Activated CD4-positive, alpha-beta T cell treated with anti-CD3 and anti-CD28 coated beads, Interleukin-2, amount 10 ng/mL, durations not matched to agents 24 days and 14 days (primary cell): ENCODE measurements at regions not wholly inside any gene's neighbourhood (a gene's known extent, or its start where the extent isn't known, plus 50 kb on each side); places are given as distances from the start of the nearest gene placed in this dataset.
A peak's percentile ranks its signal among the peaks of the same experiment; 100 is the strongest.
"Not testable (repeated sequence)": the region's sequence is repeated elsewhere in the genome, so short reads cannot be mapped to it uniquely, and the experiment has no call there.

Source experiments
- DNase-seq: peaks from one replicate; pipeline ENCODE4 v3.0.0; 2022
- H3K27ac Mint-ChIP-seq: one replicate; pipeline ENCODE4 v1.8.0; 2022; ENCODE audit warnings: mild to moderate bottlenecking, mixed read lengths
- H3K27me3 Mint-ChIP-seq: one replicate; pipeline ENCODE4 v1.8.0; 2022; ENCODE audit warnings: mixed read lengths
- H3K36me3 Mint-ChIP-seq: one replicate; pipeline ENCODE4 v1.8.0; 2022; ENCODE audit warnings: low read depth, mild to moderate bottlenecking, mixed read lengths
- H3K4me1 Mint-ChIP-seq: one replicate; pipeline ENCODE4 v1.8.0; 2021; ENCODE audit warnings: mixed read lengths
- H3K4me3 Mint-ChIP-seq: one replicate; pipeline ENCODE4 v1.8.0; 2022; ENCODE audit warnings: mild to moderate bottlenecking, moderate library complexity, mixed read lengths
- H3K9me3 Mint-ChIP-seq: one replicate; pipeline ENCODE4 v1.8.0; 2021; ENCODE audit warnings: mixed read lengths
- intact Hi-C: fragments of 100-400 bp; cut with micrococcal nuclease; formaldehyde crosslinking; loops from one replicate; pipeline ENCODE4 v1.15.1; 2023

DNA sequence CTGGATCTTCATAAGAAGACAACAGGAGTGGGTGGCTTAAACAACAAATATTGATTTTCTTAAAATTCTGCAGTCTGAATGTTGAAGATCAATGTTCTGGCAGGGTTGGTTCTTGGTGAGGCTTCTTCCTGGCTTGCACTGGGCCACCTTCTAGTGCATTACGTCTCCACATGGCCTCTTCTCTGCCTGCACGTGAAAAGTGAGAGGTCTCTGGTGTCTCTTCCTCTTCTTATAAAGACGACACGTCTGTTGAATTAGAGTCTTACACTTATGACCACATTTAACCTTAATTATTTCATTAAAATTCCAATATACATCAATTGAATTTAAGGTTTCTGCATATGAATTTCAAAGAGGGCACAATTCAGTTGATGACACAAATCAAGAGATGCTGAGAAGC lies 1100.1 kb downstream of the TMEM121 start:
- H3K9me3 Mint-ChIP-seq, H3K4me1 Mint-ChIP-seq, DNase-seq, H3K4me3 Mint-ChIP-seq, H3K36me3 Mint-ChIP-seq, intact Hi-C loops, H3K27ac Mint-ChIP-seq: not testable (repeated sequence)
- H3K27me3 Mint-ChIP-seq = peaks cover 49% of the 10 kb centered on the region

DNA sequence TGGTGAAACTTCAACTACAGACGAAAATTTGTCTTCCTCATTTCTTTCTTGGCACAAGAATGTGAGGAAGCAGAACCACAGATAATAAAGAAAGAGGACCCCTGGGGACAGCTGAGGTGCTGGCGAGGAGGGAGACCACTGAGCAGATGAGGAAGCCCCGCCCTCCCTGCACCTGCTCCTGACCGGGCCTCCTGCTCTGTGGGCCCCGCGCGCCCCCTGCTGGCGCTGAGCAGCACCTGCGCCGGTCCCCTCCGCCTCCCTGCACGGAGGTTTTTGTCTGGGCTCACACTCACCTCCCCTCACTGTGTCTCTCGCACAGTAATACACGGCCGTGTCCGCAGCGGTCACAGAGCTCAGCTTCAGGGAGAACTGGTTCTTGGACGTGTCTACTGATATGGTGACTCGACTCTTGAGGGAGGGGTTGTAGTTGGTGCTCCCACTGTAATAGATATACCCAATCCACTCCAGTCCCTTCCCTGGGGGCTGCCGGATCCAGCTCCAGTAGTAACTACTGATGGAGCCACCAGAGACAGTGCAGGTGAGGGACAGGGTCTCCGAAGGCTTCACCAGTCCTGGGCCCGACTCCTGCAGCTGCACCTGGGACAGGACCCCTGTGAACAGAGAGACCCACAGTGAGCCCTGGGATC lies 1100.7 kb downstream of the TMEM121 start:
- peak; percentile 90 for DNase-seq
- intact Hi-C loops, H3K9me3 Mint-ChIP-seq, H3K36me3 Mint-ChIP-seq, H3K4me1 Mint-ChIP-seq, H3K4me3 Mint-ChIP-seq, H3K27ac Mint-ChIP-seq: not testable (repeated sequence)
- peaks cover 45% of the 10 kb centered on the region for H3K27me3 Mint-ChIP-seq

DNA sequence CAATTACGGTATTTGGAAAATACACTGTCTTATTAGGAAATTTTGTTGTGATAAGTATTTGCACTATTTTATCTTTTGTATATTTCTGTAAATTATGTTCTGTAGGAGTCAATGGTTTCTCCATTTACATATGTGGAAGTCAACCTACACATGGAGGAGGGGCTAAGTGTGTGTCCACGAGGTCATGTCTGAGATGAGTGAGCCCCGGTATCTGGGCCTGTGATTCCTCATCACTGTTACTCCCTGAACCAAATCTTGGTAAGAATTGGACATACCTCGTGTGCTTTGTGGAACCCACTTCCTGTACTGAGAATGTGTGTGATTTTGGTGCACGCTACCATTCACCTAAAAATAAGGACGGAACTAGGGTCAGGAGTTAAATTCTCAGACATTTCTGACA lies 1105.5 kb downstream of the TMEM121 start:
- Mint-ChIP-seq H3K4me3 (no peak overlapping the region), H3K9me3 (no peaks in the 10 kb centered on the region), H3K36me3 (no peaks in the 10 kb centered on the region), H3K27ac (no peak overlapping the region), H3K27me3 (peaks cover 42% of the 10 kb centered on the region), H3K4me1 (peaks cover 2% of the 10 kb centered on the region)
- peak; percentile 41 for DNase-seq
- intact Hi-C loops = no loop called here

DNA sequence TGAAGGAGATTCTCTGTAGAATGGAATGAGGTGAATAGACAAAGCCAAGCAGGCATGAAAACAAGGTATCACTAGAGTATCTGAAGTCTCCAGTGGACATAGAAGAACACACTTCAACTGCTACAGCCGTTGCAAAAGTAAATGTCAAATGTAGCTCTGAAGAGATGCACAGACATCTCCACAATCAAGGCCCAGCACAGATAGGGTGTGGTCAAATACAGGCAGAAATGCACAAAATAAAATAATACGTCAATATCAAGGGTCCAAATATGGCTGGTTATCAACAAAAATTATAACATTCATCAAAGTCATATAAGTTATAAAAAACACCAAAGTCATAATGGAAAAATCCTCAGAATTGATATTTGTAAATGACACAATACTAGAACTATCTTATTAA lies 1107.3 kb downstream of the TMEM121 start:
- H3K4me1 Mint-ChIP-seq = peaks cover 1% of the 10 kb centered on the region
- H3K27me3 Mint-ChIP-seq = peaks cover 40% of the 10 kb centered on the region
- H3K4me3 Mint-ChIP-seq = no peak overlapping the region
- H3K27ac Mint-ChIP-seq = no peak overlapping the region
- H3K36me3 Mint-ChIP-seq = no peaks in the 10 kb centered on the region
- H3K9me3 Mint-ChIP-seq = no peaks in the 10 kb centered on the region
- no peak for DNase-seq
- intact Hi-C loops = no loop called here

DNA sequence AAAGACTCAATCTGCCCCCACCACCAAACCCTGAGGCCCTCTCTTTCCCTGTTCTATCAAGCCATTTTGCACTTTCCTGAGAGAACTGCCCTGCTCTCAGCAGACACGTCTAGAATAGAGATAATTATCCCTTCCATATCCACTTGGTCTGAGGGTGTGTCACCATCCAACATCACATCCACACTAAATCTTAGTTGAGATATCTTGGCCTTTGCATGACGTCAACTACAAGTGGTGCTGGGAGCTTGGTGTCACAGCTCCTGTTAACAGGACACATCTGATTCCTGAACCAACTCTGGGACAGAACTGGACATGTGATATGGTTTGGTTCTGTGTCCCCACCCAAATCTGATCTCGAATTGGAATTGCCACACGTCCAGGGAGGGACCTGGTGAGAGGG lies 1109.2 kb downstream of the TMEM121 start:
- H3K9me3 Mint-ChIP-seq = no peaks in the 10 kb centered on the region
- no peak overlapping the region for H3K4me3 Mint-ChIP-seq
- H3K36me3 Mint-ChIP-seq = no peaks in the 10 kb centered on the region
- peaks cover 2% of the 10 kb centered on the region for H3K4me1 Mint-ChIP-seq
- DNase-seq = peak; percentile 48
- H3K27ac Mint-ChIP-seq = no peak overlapping the region
- peaks cover 30% of the 10 kb centered on the region for H3K27me3 Mint-ChIP-seq
- intact Hi-C loops = no loop called here

DNA sequence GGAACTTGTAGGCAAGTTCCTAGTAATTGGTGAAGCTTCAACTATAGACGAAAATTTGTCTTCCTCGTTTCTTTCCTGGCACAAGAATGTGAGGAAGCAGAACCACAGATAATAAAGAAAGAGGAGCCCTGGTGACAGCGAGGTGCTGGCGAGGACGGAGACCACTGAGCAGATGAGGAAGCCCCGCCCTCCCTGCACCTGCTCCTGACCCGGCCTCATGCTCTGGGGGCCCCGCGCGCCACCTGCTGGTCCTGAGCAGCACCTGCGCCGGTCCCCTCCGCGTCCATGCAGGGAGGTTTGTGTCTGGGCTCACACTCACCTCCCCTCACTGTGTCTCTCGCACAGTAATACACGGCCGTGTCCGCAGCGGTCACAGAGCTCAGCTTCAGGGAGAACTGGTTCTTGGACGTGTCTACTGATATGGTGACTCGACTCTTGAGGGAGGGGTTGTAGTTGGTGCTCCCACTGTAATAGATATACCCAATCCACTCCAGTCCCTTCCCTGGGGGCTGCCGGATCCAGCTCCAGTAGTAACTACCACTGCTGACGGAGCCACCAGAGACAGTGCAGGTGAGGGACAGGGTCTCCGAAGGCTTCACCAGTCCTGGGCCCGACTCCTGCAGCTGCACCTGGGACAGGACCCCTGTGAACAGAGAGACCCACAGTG lies 1112.5 kb downstream of the TMEM121 start:
- peak; percentile 72 for DNase-seq

DNA sequence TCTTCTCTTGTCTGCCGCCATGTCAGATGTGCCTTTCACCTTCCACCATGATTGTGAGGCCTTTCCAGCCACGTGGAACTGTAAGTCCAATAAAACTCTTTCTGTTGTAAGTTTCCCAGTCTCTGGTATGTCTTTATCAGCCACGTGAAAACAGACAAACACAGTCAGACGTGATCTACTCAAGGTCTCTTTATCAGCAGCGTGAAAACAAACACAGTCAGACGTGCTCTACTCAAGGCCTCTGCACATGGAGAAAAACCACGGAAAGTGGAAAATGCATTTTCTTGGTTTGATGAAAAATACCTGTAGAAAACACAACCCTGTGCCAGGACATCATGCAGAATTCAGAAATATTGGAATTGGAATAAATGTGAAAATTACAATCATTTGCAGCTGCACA lies 1115.7 kb downstream of the TMEM121 start:
- Mint-ChIP-seq H3K27ac (no peak overlapping the region), H3K36me3 (no peaks in the 10 kb centered on the region), H3K9me3 (no peaks in the 10 kb centered on the region), H3K4me3 (no peak overlapping the region), H3K4me1 (peaks cover 2% of the 10 kb centered on the region), H3K27me3 (peaks cover 16% of the 10 kb centered on the region)
- DNase-seq = no peak
- intact Hi-C loops = loop anchor here (1.0 kb wide), 1 partner anchor 12 kb away; no protein-coding TSS in a partner anchor

More for the DNA sequence above, 1112.5 kb downstream of the TMEM121 start:
- intact Hi-C loops, H3K9me3 Mint-ChIP-seq, H3K4me1 Mint-ChIP-seq, H3K36me3 Mint-ChIP-seq, H3K27ac Mint-ChIP-seq, H3K4me3 Mint-ChIP-seq: not testable (repeated sequence)
- H3K27me3 Mint-ChIP-seq = peaks cover 29% of the 10 kb centered on the region

DNA sequence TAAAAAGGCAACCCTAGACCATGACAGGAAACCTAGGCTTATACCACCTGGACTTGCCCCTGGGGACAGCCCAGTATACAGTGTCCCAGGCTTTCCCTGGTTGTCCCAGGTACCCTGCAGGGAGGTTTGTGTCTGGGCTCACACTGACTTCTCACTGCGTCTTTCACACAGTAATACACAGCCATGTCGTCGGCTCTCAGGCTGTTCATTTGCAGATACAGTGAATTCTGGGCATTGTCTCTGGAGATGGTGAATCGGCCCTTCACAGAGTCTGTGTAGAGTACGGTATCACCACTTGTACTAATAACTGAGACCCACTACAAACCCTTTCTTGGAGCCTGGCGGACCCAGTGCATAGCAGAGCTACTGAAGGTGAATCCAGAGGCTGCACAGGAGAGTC lies 1116.6 kb downstream of the TMEM121 start:
- H3K4me3 Mint-ChIP-seq, DNase-seq, H3K27ac Mint-ChIP-seq, H3K9me3 Mint-ChIP-seq, H3K36me3 Mint-ChIP-seq, H3K4me1 Mint-ChIP-seq: not testable (repeated sequence)
- peaks cover 16% of the 10 kb centered on the region for H3K27me3 Mint-ChIP-seq
- intact Hi-C loops = loop anchor here (1.0 kb wide), 1 partner anchor 13 kb away; no protein-coding TSS in a partner anchor

DNA sequence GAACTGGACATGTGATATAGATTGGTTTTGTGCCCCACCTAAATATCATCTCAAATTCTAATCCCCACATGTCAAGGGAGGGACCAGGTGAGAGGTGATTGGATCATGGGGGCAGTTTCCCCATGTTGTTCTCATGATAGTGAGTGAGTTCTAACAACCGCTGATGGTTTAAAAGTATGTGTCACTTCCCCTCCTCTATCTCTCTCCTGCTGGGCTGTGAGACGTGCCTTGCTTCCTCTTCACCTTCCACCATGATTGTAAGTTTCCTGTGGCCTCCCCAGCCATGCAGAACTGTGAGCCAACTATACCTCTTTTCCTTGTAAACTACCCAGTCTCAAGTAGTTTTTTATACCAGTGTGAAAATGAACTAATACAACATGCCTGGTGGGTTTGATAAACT lies 1122.5 kb downstream of the TMEM121 start:
- H3K36me3 Mint-ChIP-seq, intact Hi-C loops, H3K27ac Mint-ChIP-seq, DNase-seq, H3K9me3 Mint-ChIP-seq, H3K4me3 Mint-ChIP-seq, H3K4me1 Mint-ChIP-seq: not testable (repeated sequence)
- H3K27me3 Mint-ChIP-seq = peaks cover 18% of the 10 kb centered on the region

DNA sequence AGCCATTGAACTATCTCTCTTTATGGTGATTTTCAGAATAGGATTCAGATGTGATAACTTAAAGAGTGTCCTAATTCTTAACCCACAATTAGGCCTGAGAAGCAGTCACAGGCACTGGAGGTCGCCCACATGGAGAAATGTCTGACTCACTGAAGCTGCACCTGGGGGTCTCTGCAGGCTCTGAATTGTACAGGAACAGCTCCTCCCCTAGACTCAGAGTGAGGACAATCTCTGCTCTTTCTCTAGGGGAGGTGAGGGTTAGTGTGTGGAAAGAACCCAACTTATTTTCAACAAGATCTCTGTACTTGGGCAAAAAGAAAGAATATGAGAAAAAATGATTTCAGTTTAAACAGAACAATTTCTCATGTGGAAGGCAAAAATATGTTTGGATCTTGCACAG lies 1124.6 kb downstream of the TMEM121 start:
- Mint-ChIP-seq H3K4me3 (no peak overlapping the region), H3K27me3 (peaks cover 29% of the 10 kb centered on the region), H3K27ac (no peak overlapping the region), H3K36me3 (no peaks in the 10 kb centered on the region), H3K9me3 (peaks cover 9% of the 10 kb centered on the region), H3K4me1 (no peaks in the 10 kb centered on the region)
- no peak for DNase-seq
- intact Hi-C loops = no loop called here

DNA sequence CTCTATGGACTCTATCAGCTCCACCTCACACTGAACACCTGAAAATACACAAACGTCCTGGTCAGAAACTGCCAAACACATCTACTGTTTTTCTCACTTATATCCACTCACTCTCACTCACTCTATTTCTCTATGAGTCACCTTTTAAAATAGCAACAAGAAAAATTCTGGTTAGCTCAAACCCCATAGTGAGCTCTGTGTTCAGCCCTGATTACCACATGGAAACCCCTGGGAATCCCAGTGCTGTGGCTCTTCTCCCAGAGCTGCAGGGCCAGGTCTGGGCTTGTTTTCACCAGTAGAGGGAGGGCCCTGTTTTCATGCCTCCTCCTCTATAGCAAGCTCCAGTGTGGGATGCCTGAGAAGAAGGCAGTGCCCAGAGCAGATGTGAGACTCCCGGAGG lies 1126.1 kb downstream of the TMEM121 start:
- intact Hi-C loops = no loop called here
- no peaks in the 10 kb centered on the region for H3K36me3 Mint-ChIP-seq
- no peak for DNase-seq
- H3K4me1 Mint-ChIP-seq = peaks cover 2% of the 10 kb centered on the region
- peaks cover 30% of the 10 kb centered on the region for H3K27me3 Mint-ChIP-seq
- H3K27ac Mint-ChIP-seq = no peak overlapping the region
- H3K4me3 Mint-ChIP-seq = no peak overlapping the region
- peaks cover 9% of the 10 kb centered on the region for H3K9me3 Mint-ChIP-seq

DNA sequence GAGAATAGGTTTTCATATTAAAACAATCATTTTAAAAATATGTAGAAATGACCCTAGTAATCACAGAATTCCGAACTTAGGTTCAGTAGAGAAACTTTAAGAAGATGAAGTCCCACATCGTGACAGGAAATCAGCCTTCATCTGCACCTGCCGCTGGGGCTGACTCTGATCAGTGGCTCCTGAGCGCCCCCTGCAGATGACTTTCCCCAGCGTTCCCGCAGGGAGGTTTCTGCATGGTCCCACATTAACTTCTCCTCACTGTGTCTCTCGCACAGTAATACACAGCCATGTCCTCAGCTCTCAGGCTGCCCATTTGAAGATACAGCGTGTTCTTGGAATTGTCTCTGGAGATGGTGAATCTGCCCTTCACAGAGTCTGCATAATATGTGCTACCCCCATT lies 1131.1 kb downstream of the TMEM121 start:
- DNase-seq = peak; percentile 83
- no peaks in the 10 kb centered on the region for H3K36me3 Mint-ChIP-seq
- no peaks in the 10 kb centered on the region for H3K9me3 Mint-ChIP-seq
- peaks cover 29% of the 10 kb centered on the region for H3K27me3 Mint-ChIP-seq
- no peak overlapping the region for H3K27ac Mint-ChIP-seq
- no peak overlapping the region for H3K4me3 Mint-ChIP-seq
- H3K4me1 Mint-ChIP-seq = peaks cover 8% of the 10 kb centered on the region
- intact Hi-C loops = no loop called here

DNA sequence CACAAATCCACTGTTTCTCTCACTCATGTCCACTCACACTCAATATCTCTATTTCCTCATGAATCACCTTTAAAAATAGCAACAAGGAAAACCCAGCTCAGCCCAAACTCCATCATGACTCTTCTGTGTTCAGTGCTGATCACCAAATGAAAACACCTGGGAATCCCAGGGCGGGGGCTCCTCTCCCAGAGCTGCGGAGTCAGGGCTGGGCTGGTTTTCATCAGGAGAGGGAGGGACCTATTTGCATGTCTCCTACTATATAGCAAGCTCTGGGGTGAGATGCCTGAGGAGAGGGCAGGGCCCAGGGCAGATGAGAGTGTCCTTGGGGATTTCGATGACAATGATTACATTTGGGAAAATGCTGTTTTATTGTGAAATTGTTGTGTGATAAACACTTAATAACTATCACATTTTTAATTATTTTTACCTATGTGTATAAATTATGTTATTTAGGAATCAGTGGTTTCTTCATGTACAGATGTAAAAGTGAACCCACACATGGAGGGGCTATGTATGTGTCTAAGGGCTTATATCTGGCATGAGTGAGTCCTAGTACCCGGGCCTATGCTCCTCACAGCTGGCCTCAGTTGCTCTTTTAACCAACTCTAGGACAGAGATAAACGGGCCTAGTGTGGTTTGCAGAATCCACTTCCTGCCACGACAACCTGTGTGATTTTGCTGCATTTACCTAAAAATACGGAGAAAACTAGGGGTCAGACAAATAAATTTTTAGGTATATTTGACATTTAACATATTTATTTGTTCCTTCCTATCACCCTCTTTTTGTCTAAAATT lies 1131.9 kb downstream of the TMEM121 start:
- peaks cover 31% of the 10 kb centered on the region for H3K27me3 Mint-ChIP-seq
- H3K36me3 Mint-ChIP-seq, DNase-seq, H3K9me3 Mint-ChIP-seq, intact Hi-C loops, H3K4me3 Mint-ChIP-seq, H3K4me1 Mint-ChIP-seq, H3K27ac Mint-ChIP-seq: not testable (repeated sequence)

DNA sequence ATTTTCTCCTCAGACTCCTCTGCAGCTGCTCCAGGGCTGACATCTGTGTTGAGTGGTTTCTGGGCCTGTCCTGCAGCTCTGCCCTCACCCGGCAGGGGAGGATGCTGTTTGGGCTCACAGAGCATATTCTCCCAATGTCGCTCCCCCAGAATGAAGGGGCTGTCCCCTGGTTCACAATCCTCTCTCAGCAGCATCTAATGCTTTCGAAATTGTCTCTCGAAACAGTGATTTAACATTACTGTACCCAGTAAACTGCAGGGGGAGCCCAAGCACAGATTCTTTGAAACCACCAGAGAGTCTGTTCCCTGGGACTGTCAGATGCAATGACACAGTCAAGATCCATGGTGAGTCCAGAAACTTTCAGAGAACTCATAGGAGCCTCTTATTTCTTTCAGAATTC lies 1135.2 kb downstream of the TMEM121 start:
- peaks cover 11% of the 10 kb centered on the region for H3K4me1 Mint-ChIP-seq
- intact Hi-C loops = not testable (repeated sequence)

More for the DNA sequence above, 1135.2 kb downstream of the TMEM121 start:
- H3K36me3 Mint-ChIP-seq, H3K4me3 Mint-ChIP-seq, H3K27ac Mint-ChIP-seq, H3K9me3 Mint-ChIP-seq: not testable (repeated sequence)
- H3K27me3 Mint-ChIP-seq = peaks cover 28% of the 10 kb centered on the region
- peak; percentile 86 for DNase-seq
